K562 (cell line): ENCODE measurements at regions not wholly inside any gene's neighbourhood (a gene's known extent, or its start where the extent isn't known, plus 50 kb on each side); places are given as distances from the start of the nearest gene placed in this dataset.

ENCODE experiments used
- CTCF ChIP-seq, 3 experiments: IDR thresholded peaks in 2 of 3; conservative IDR thresholded peaks in 1 of 3; 2 replicates each; pipeline ENCODE4 v1.5.1; 2011 to 2012; ENCODE audit warnings: low read length in 3 of 3, mild to moderate bottlenecking in 3 of 3, control low read depth in 2 of 3, improper control_type of control experiment in 1 of 3, inconsistent platforms in 1 of 3, low read depth in 1 of 3, mixed read lengths in 1 of 3, moderate library complexity in 1 of 3; ENCODE audit not compliant: insufficient read depth in 2 of 3
- E2F4 ChIP-seq: sonication (generic); formaldehyde crosslinking; IDR thresholded peaks from 2 replicates; pipeline ENCODE4 v1.8.0; 2022; ENCODE audit warnings: mild to moderate bottlenecking, low read depth, missing genetic modification reagents
- MAZ ChIP-seq, 2 experiments: fragments of 450-650 bp in 1 of 2; sonication (generic) in 1 of 2; formaldehyde crosslinking; IDR thresholded peaks in 1 of 2; conservative IDR thresholded peaks in 1 of 2; 2 replicates each; pipeline versions ENCODE4 v1.4.0 to v1.5.0; 2020; ENCODE audit warnings: mild to moderate bottlenecking in 1 of 2, missing genetic modification reagents in 1 of 2
- MTA3 ChIP-seq: fragments of 450-650 bp; formaldehyde crosslinking; IDR thresholded peaks from 2 replicates; pipeline ENCODE4 v1.6.1; 2017; ENCODE audit warnings: mild to moderate bottlenecking, borderline replicate concordance
- NFRKB ChIP-seq: fragments of 450-650 bp; IDR thresholded peaks from 2 replicates; pipeline ENCODE4 v1.6.1; 2016; ENCODE audit warnings: low read depth
- SMAD2 ChIP-seq: fragments of 150-350 bp; IDR thresholded peaks from 2 replicates; pipeline ENCODE4 v1.6.1; 2014; ENCODE audit warnings: low read depth, mild to moderate bottlenecking, low read length
- ZBTB33 ChIP-seq: sonication (generic); formaldehyde crosslinking; IDR thresholded peaks from 2 replicates; pipeline ENCODE4 v1.8.1; 2023; ENCODE audit warnings: mild to moderate bottlenecking, missing genetic modification reagents
- ZNF57 ChIP-seq: fragments of 450-650 bp; formaldehyde crosslinking; IDR thresholded peaks from 2 replicates; pipeline ENCODE4 v1.4.0; 2020; ENCODE audit warnings: mild to moderate bottlenecking, moderate library complexity

- TF ChIP-seq SMAD2 = no peak
- TF ChIP-seq E2F4 (CRISPR knock-in tag) = no peak
- TF ChIP-seq MTA3 = no peak
- no peak for TF ChIP-seq CTCF (IDR thresholded peaks at IDR 0.05 in 2 of 3, conservative IDR thresholded peaks at IDR 0.05 in 1 of 3; ENCODE audit: insufficient read depth in 2 of 3, low read depth in 1 of 3, low read length in 3 of 3)
- TF ChIP-seq MAZ (CRISPR knock-in tag; conservative IDR thresholded peaks at IDR 0.05 in 1 of 2, IDR thresholded peaks at IDR 0.05 in 1 of 2) = no peak
- TF ChIP-seq NFRKB = no peak
- no peak for TF ChIP-seq ZBTB33 (CRISPR knock-in tag)
- no peak for TF ChIP-seq ZNF57 (CRISPR knock-in tag)
Observed at GRCh38 chr3:36615861-36616260, 148.5 kb downstream of the DCLK3 start.
